ENCODE measurements at regions not wholly inside any gene's neighbourhood (a gene's known extent, or its start where the extent isn't known, plus 50 kb on each side); places are given as distances from the start of the nearest gene placed in this dataset.

DNA sequence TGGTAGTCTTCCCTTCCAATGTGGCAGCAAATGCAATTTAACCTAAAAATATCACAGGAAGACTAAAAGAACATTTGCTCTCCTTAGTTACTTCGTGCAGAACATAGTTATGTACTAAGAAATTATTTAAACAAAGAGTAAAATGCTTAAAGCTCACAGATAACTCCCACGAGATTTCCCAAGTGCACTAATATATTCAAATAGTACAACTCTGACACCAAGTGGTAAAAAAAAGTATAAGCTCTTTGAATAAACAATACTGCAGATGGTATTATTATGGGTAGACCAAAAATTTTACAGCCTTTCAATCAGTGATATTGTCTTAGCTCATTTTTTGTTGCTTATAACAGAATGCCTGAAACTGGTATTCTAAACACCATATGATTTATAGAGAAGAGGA, 52.8 kb upstream of the FILIP1 start:
- no peaks in the 10 kb centered on the region for H3K36me3 ChIP-seq (ENCODE audit: control insufficient read depth in 4 of 4, insufficient read depth in 3 of 4, low read depth in 1 of 4, low read length in 3 of 4)
- H3K4me3 ChIP-seq (ENCODE audit: low read depth in 1 of 3, low read length in 3 of 3), result no peak overlapping the region
- H3K4me1 ChIP-seq (ENCODE audit: control insufficient read depth in 4 of 4, insufficient read depth in 4 of 4, low read length in 3 of 4), result no peaks in the 10 kb centered on the region
- no peaks in the 10 kb centered on the region for H3K27me3 ChIP-seq (ENCODE audit: control insufficient read depth in 4 of 4, insufficient read depth in 4 of 4, low read length in 3 of 4)
- no peak for DNase-seq (ENCODE audit: low spot score)
- H3K27ac ChIP-seq (ENCODE audit: low read depth in 1 of 2, low read length in 2 of 2), result no peak overlapping the region
- H3K9ac ChIP-seq (ENCODE audit: low read depth in 1 of 2, low read length in 2 of 2), result no peak overlapping the region
- 42% methylated on average over 2 of the region's 2 CpGs for WGBS
- TF ChIP-seq EGR1 (IDR thresholded peaks at IDR 0.05; ENCODE audit: low read depth in 2 of 2) (no peak), RAD21 (IDR thresholded peaks at IDR 0.05) (peak; percentile 25)
- H3K9me3 ChIP-seq (ENCODE audit: control insufficient read depth in 4 of 4, low read length in 3 of 4), result no peaks in the 10 kb centered on the region

DNA sequence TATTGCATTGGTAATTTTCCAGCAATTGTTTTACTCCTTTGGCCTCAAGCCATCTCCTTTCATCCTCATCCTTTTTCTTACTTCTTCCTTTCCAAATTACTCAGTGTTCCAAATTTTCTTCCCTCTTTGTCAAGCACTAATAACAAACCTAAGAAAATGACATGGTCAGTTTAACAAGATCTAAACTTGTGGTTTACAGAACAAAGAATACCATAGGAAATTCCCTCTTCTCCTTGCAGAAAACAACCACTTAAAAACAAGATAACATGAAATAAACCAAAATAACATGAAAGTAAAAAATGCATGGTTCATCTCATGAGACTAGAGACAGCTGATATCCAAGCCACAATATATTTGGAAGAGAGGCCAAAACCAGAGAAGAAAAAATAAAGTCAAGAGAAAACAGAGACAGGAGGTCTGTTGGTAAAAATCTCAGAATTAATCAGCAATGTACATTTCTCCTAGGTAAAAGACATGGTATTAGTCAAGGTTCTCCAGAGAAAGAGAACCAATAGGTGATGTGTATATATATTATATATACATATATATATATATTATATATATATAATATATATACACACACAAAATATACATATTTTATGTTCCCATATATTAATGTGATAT, 51.0 kb upstream of the SENP6 start:
- H3K9me3 ChIP-seq (ENCODE audit: control insufficient read depth in 4 of 4, low read length in 3 of 4), result no peaks in the 10 kb centered on the region
- no peak overlapping the region for H3K27ac ChIP-seq (ENCODE audit: low read depth in 1 of 2, low read length in 2 of 2)
- no peaks in the 10 kb centered on the region for H3K36me3 ChIP-seq (ENCODE audit: control insufficient read depth in 4 of 4, insufficient read depth in 3 of 4, low read depth in 1 of 4, low read length in 3 of 4)
- no peak overlapping the region for H3K4me3 ChIP-seq (ENCODE audit: low read depth in 1 of 3, low read length in 3 of 3)
- no peaks in the 10 kb centered on the region for H3K4me1 ChIP-seq (ENCODE audit: control insufficient read depth in 4 of 4, insufficient read depth in 4 of 4, low read length in 3 of 4)
- TF ChIP-seq CTCF (IDR thresholded peaks at IDR 0.05; ENCODE audit: low read depth, low read length, missing input control), result no peak
- TF ChIP-seq, protein P1, sequence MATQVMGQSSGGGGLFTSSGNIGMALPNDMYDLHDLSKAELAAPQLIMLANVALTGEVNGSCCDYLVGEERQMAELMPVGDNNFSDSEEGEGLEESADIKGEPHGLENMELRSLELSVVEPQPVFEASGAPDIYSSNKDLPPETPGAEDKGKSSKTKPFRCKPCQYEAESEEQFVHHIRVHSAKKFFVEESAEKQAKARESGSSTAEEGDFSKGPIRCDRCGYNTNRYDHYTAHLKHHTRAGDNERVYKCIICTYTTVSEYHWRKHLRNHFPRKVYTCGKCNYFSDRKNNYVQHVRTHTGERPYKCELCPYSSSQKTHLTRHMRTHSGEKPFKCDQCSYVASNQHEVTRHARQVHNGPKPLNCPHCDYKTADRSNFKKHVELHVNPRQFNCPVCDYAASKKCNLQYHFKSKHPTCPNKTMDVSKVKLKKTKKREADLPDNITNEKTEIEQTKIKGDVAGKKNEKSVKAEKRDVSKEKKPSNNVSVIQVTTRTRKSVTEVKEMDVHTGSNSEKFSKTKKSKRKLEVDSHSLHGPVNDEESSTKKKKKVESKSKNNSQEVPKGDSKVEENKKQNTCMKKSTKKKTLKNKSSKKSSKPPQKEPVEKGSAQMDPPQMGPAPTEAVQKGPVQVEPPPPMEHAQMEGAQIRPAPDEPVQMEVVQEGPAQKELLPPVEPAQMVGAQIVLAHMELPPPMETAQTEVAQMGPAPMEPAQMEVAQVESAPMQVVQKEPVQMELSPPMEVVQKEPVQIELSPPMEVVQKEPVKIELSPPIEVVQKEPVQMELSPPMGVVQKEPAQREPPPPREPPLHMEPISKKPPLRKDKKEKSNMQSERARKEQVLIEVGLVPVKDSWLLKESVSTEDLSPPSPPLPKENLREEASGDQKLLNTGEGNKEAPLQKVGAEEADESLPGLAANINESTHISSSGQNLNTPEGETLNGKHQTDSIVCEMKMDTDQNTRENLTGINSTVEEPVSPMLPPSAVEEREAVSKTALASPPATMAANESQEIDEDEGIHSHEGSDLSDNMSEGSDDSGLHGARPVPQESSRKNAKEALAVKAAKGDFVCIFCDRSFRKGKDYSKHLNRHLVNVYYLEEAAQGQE (IDR thresholded peaks at IDR 0.05), result no peak
- no peak for TF ChIP-seq EGR1 (IDR thresholded peaks at IDR 0.05; ENCODE audit: low read depth in 2 of 2)
- TF ChIP-seq SP1 (IDR thresholded peaks at IDR 0.05), result no peak
- TF ChIP-seq HNF4A (conservative IDR thresholded peaks at IDR 0.05), result no peak
- TF ChIP-seq RAD21 (IDR thresholded peaks at IDR 0.05), result no peak
- no peak for TF ChIP-seq GABPA (IDR thresholded peaks at IDR 0.05 in 1 of 2, conservative IDR thresholded peaks at IDR 0.05 in 1 of 2)
- TF ChIP-seq FOXA1 (IDR thresholded peaks at IDR 0.05), result no peak
- no peak for TF ChIP-seq HNF4G (IDR thresholded peaks at IDR 0.05)
- no peak for DNase-seq (ENCODE audit: low spot score)
- no peaks in the 10 kb centered on the region for H3K27me3 ChIP-seq (ENCODE audit: control insufficient read depth in 4 of 4, insufficient read depth in 4 of 4, low read length in 3 of 4)
- no peak overlapping the region for H3K9ac ChIP-seq (ENCODE audit: low read depth in 1 of 2, low read length in 2 of 2)

DNA sequence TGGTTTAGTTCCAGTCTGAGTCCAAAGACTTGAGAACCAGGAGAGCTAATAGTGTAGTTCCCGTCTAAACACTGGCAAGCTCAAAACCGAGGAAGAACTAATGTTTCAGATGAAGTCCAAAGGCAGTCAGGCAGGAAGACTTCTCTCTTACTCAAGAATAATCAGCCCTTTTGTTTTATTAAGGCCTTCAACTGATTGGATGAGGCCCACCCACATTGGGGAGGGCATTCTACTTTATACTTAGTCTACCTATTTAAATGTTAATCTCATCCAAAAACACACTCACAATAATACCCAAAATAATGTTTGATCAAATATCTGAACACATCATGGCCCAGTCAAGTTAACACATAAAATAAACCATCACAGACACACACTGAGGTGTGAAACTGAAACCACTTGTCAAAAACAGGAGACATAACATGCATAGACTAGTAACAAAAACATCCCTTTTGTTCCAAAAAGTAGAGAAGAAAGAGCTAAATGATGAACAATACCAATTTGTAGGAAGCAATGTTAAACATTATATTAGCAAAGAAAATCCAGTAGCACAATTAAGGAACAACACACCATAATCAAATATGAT, 50.2 kb upstream of the SENP6 start:
- no peak overlapping the region for H3K9ac ChIP-seq (ENCODE audit: low read depth in 1 of 2, low read length in 2 of 2)
- H3K4me3 ChIP-seq (ENCODE audit: low read depth in 1 of 3, low read length in 3 of 3), result no peak overlapping the region
- H3K9me3 ChIP-seq (ENCODE audit: control insufficient read depth in 4 of 4, low read length in 3 of 4), result no peaks in the 10 kb centered on the region
- H3K27me3 ChIP-seq (ENCODE audit: control insufficient read depth in 4 of 4, insufficient read depth in 4 of 4, low read length in 3 of 4), result no peaks in the 10 kb centered on the region
- no peak overlapping the region for H3K27ac ChIP-seq (ENCODE audit: low read depth in 1 of 2, low read length in 2 of 2)
- no peaks in the 10 kb centered on the region for H3K36me3 ChIP-seq (ENCODE audit: control insufficient read depth in 4 of 4, insufficient read depth in 3 of 4, low read depth in 1 of 4, low read length in 3 of 4)
- DNase-seq (ENCODE audit: low spot score), result no peak
- no peaks in the 10 kb centered on the region for H3K4me1 ChIP-seq (ENCODE audit: control insufficient read depth in 4 of 4, insufficient read depth in 4 of 4, low read length in 3 of 4)
- WGBS, result 84% methylated on average over 2 of the region's 2 CpGs
- TF ChIP-seq FOXA2 (IDR thresholded peaks at IDR 0.05), result no peak
- no peak for TF ChIP-seq JUND (IDR thresholded peaks at IDR 0.05)
- TF ChIP-seq MAX (IDR thresholded peaks at IDR 0.05), result no peak
- no peak for TF ChIP-seq RAD21 (IDR thresholded peaks at IDR 0.05)
- TF ChIP-seq HNF4A (conservative IDR thresholded peaks at IDR 0.05), result no peak
- no peak for TF ChIP-seq TAF1 (conservative IDR thresholded peaks at IDR 0.05)
- TF ChIP-seq NR2F2 (IDR thresholded peaks at IDR 0.05), result no peak
- no peak for TF ChIP-seq YY1 (IDR thresholded peaks at IDR 0.05)
- TF ChIP-seq, protein P2, sequence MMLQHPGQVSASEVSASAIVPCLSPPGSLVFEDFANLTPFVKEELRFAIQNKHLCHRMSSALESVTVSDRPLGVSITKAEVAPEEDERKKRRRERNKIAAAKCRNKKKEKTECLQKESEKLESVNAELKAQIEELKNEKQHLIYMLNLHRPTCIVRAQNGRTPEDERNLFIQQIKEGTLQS (IDR thresholded peaks at IDR 0.05), result no peak
- TF ChIP-seq, protein P1 (IDR thresholded peaks at IDR 0.05), result no peak
- TF ChIP-seq EGR1 (IDR thresholded peaks at IDR 0.05; ENCODE audit: low read depth in 2 of 2), result no peak
- TF ChIP-seq HNF4G (IDR thresholded peaks at IDR 0.05), result no peak
